IPS-NIHi7 (cell line): ENCODE measurements at regions not wholly inside any gene's neighbourhood (a gene's known extent, or its start where the extent isn't known, plus 50 kb on each side); places are given as distances from the start of the nearest gene placed in this dataset.
"Not testable (repeated sequence)": the region's sequence is repeated elsewhere in the genome, so short reads cannot be mapped to it uniquely, and the experiment has no call there.

Experiments
- DNase-seq: peaks from one replicate; pipeline ENCODE4 v3.0.0; 2012; ENCODE audit warnings: mixed read lengths; ENCODE audit errors: extremely low spot score

DNA sequence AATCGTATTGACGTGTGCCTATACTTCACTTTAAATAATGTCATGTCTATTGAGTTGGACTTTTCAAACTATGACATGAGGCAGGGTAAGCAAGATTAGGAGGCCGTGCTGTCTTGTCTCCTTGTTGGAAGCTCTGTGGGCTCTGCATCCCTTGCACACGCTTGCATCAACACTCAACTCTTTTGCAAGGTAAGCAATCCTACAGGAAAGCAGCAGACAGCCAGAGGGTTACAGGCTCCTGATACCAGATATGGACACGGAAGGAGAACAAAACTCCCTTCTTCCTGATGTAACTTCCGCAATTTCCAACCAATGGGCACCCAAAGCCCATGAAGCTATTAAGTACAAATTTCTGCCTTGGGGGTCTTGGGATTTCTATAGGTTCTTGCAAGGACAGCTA, 1520.7 kb upstream of the B3GALT2 start:
- no peak for DNase-seq

- no peak for DNase-seq
Measured at GRCh38 chr1:194705123-194705854, 1518.9 kb upstream of the B3GALT2 start.

DNA sequence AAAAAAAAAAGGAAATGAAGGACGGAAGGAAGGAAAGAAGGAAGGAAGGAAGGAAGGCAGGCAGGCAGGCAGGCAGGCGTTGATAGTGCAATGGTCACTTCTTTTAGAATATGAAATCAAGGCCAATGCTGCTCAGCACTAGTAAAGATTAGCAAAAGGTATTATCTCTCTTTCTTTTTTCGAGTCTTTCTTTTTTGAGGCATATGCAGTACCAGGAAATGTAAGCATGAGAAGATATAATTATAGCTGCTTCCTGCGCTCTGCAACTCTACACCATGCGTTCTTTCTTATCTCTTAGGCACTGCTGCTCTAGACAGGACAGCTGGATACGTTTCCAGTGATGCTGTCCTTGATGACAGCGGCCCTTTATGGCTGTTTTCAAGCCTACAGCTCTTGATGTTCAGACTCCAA, 1512.5 kb upstream of the B3GALT2 start:
- DNase-seq = no peak

GRCh38 chr1:194693244-194693643, 1506.8 kb upstream of the B3GALT2 start:
- no peak for DNase-seq

- DNase-seq = no peak
Measured at GRCh38 chr1:194684636-194685035, 1498.2 kb upstream of the B3GALT2 start.

DNA sequence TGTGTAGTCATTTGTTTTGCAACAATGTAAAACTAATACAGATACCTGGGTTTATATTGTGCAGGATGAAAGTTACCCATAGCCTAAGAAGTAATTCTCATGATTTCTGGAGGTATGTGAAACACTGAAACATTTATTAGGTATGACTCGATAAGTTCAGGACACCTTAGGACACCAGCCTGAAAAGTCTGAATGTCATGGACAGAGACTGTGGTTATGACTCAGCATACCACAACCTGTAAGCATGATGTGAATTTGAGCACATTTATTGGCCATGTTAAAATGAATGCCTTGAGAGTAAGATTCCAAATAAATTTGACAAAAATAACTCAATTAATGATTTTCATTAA, 1471.7 kb upstream of the B3GALT2 start:
- DNase-seq = no peak

DNA sequence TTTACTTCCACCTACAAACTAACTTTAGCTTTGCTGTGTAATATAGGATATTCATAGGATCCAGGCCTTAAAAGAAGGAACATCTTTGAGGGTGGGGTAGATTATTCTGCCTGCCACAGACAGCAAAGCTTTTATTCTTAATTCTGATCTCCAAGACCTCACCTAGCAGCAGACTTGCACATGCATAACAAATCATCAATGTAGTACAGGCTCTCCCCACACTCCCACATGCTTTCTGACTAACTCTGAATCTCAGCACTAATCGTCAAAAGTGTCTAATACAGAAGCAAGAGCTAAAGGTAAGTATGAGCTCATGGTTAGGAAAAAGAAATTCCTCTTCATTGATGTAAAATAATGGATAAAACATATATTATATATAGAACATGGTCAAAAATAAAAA, 1468.5 kb upstream of the B3GALT2 start:
- DNase-seq = no peak

GRCh38 chr1:194653385-194653784, 1467.0 kb upstream of the B3GALT2 start:
- no peak for DNase-seq

DNA sequence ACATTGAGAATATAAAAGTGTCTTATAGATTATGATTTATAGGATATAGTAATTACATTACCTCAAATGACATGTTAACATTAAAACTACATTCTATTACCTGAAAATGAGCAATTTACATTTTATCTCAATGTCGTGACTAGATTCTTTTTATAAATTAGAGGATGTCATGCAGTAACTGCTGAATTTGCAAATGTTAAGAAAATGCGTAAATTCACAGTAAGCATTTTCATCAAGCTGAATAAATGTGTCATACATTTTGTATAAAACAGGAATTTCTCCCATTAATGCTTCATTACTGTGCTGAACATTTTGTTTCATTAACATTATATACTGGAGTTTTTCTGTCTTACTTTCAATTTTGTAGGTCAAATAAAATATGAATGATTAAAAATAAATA, 1460.7 kb upstream of the B3GALT2 start:
- DNase-seq = no peak

DNA sequence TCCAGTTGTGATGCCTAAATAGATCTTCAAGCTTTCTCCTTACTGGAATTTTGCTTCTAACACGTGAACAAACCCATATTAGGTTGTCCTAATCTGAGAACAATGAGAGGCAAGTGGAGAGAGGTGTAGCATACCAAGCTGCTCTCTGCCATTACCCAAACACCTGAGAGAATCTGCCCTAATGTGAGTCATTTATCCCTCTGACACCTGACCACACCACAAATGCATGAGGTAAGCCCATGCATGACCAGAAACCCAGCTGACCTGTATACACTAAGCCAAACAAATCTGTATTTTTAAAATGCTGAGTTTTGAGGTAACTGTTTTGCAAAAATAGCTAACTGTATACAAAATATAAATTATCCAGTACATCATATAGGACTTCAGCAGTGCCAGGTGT, 1458.1 kb upstream of the B3GALT2 start:
- DNase-seq = no peak

DNA sequence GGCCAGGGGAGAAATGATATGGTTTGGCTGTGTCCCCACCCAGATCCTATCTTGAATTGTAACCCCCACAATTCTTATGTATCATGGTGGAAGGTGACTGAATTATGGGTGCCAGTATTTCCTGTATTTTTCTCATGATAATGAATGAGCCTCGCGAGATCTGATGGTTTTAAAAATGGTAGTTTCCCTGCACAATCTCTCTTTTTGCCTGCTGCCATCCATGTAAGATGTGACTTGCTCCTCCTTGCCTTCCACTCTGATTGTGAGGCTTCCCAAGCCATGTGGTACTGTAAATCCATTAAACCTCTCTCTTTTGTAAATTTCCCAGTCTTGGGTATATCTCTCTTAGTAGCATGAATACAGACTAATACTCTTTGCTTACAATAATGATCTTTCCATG, 1453.9 kb upstream of the B3GALT2 start:
- DNase-seq = no peak

- DNase-seq = no peak
Measured at GRCh38 chr1:194629011-194629410, 1442.6 kb upstream of the B3GALT2 start.

- DNase-seq = no peak
Measured at GRCh38 chr1:194624833-194625232, 1438.4 kb upstream of the B3GALT2 start.

DNA sequence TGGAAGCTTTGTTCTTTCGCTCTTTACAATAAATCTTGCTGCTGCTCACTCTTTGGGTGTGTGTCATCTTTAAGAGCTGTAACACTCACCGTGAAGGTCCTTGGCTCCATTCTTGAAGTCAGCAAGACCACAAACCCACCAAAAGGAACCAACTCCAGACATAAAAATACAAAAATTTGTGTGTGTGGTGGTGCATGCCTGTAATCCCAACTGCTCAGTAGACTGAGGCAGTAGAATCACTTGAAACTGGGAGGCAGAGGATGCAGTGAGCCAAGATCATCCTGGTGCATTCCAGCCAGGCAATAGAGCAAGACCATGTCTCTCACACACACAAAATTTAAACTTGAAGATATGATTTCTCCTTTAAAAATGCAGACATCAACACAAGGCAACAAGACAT, 1431.7 kb upstream of the B3GALT2 start:
- DNase-seq = no peak

DNA sequence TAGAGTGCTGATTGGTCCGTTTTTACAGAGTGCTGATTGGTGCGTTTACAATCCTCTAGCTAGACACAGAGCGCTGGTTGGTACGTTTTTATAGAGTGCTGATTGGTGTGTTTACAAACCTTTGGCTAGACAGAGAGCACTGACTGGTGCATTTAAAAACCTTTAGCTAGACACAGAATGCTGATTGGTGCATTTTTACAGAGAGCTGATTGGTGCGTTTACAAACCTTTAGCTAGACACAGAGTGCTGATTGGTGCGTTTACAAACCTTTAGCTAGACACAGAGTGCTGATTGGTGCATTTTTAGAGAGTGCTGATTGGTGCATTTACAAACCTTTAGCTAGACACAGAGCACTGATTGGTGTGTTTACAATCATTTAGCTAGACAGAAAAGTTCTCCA, 1430.9 kb upstream of the B3GALT2 start:
- not testable (repeated sequence) for DNase-seq

DNA sequence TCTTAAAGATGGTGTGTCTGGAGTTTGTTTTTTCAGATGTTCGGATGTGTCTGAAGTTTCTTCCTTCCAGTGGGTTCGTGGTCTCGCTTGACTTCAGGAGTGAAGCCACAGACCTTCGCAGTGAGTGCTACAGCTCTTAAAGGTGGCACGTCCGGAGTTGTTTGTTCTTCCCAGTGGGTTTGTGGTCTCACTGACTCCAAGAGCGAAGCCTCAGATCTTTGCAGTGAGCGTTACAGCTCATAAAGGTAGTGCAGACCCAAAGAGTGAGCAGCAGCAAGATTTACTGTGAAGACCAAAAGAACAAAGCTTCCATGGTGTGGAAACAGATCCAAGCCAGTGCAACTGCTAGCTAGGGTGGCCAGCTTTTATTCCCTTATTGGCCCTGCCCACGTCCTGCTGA, 1430.4 kb upstream of the B3GALT2 start:
- DNase-seq = no peak

DNA sequence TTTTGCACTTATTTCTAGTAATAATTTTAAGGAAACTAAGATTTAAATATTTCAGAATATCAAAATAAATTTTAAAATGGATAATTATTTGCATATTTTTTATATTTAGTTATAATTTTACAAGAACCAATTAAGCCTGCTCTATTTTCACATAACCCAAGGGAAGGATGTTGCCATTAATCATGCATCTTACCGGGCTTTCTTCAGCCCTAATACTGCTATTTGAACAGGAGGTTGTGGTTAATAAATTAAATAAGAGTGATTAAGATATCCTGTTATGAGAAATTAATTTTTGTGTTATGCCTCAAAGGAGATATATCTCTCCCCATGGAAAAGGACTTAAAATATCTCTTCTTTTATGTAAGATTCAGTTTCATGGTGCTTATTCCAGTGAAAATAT, 1415.8 kb upstream of the B3GALT2 start:
- DNase-seq = no peak

GRCh38 chr1:194600716-194601115, 1414.3 kb upstream of the B3GALT2 start:
- no peak for DNase-seq

DNA sequence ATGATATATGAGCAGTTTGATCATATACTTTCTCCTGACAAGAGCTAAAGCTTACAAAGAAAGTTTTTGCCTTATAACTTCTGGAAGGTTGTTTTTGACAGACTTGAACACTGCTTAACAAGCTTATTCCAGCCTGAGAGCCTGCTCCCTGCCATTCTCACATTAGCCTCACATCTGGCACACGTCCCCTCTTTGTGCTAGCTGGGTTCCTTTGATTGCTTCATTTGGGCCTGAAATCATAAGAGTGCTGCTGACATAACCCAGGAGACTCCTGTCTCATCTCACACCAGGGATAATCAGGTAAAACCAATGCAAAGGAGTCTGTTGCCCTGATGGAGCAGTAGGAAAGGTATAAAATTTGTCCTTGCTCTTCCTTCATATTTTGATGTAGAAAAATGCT, 1411.7 kb upstream of the B3GALT2 start:
- DNase-seq = no peak

GRCh38 chr1:194586302-194586701, 1399.9 kb upstream of the B3GALT2 start:
- no peak for DNase-seq

DNA sequence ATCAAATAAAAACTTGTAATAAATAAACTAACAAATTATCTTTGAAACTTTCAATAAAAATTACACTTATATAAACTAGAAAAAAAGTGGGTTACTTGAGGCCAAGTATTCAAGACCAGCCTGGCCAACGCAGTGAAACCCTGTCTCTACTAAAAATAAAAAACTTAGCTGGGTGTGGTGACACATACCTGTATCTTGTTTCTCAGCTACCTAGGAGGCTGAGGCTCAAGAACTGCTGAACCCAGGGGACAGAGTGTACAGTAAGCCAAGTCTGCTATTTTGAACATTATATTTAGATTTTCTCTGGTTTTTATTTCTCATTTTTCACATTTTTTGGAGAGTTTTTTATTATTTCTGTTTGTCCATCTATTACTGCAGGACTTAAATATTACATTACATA, 1397.6 kb upstream of the B3GALT2 start:
- no peak for DNase-seq

DNA sequence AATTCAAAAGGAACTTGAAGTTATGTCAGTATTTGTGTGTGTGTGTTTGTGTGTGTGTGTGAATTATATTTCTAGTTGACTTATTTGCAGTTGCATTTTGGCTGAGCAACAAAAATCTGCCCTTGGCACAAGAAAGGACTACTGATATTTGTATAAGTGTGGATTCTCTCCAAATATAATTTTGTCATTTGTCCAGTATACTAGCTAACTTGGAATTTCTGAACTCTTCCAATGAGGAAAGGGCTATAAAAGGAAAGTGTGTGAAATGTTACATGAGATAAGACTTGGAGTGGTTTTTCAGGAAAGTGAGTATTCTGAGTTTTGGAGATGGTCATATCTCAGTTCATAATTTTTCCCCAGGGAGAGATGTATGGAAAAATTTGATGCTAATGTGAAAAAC, 1384.1 kb upstream of the B3GALT2 start:
- no peak for DNase-seq

- peak; percentile 13 for DNase-seq
Measured at GRCh38 chr1:194568610-194569009, 1382.2 kb upstream of the B3GALT2 start.

DNA sequence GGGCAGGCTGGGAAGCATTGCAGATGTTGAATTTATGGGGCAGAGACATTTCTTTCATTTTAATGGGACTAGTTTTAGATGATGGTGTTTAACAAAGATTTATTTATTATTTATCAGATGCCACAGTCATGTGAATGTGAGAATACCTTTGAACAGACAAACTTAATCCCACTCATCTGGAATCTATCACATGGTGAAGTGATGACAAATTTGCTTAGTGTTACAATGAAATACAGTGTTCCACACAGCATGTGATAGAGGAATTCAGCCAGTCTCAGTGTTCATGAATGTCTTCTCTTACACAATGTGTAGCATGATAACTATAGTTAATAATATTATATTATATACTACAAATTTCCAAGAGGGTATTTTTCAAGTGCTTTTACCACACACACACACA, 1361.7 kb upstream of the B3GALT2 start:
- no peak for DNase-seq
